Hematopoietic multipotent progenitor cell treated with erythropoietin and hydrocortisone succinate and interleukin-3 and kit ligand, for 6 days (in vitro differentiated cells): ENCODE measurements at regions not wholly inside any gene's neighbourhood (a gene's known extent, or its start where the extent isn't known, plus 50 kb on each side); places are given as distances from the start of the nearest gene placed in this dataset.

ENCODE experiments used
- DNase-seq: peaks from one replicate; pipeline ENCODE4 v3.0.0-alpha.2; 2015

GRCh38 chr11:130689222-130689908 lies 226.9 kb downstream of the SNX19 start:
- DNase-seq: no peak

- DNase-seq: no peak
Observed at GRCh38 chr11:130691581-130691980, 224.7 kb downstream of the SNX19 start.

- DNase-seq: no peak
Observed at GRCh38 chr11:130692220-130692619, 224.1 kb downstream of the SNX19 start.

- no peak for DNase-seq
Observed at GRCh38 chr11:130693543-130693942, 222.7 kb downstream of the SNX19 start.

- DNase-seq: no peak
Observed at GRCh38 chr11:130694488-130695045, 221.7 kb downstream of the SNX19 start.

- no peak for DNase-seq
Observed at GRCh38 chr11:130698174-130698573, 218.1 kb downstream of the SNX19 start.

- no peak for DNase-seq
Observed at GRCh38 chr11:130699561-130699960, 216.7 kb downstream of the SNX19 start.

GRCh38 chr11:130700092-130700491 lies 216.2 kb downstream of the SNX19 start:
- no peak for DNase-seq

GRCh38 chr11:130703489-130704190 lies 212.6 kb downstream of the SNX19 start:
- no peak for DNase-seq

GRCh38 chr11:130705670-130706421 lies 210.4 kb downstream of the SNX19 start:
- no peak for DNase-seq

- no peak for DNase-seq
Observed at GRCh38 chr11:130706572-130706971, 209.7 kb downstream of the SNX19 start.

- DNase-seq: no peak
Observed at GRCh38 chr11:130707217-130707616, 209.1 kb downstream of the SNX19 start.

- DNase-seq: no peak
Observed at GRCh38 chr11:130709531-130709930, 206.7 kb downstream of the SNX19 start.

- no peak for DNase-seq
Observed at GRCh38 chr11:130710021-130710420, 206.3 kb downstream of the SNX19 start.

GRCh38 chr11:130710497-130711012 lies 205.7 kb downstream of the SNX19 start:
- DNase-seq: no peak

GRCh38 chr11:130711193-130711592 lies 205.1 kb downstream of the SNX19 start:
- DNase-seq: no peak

- DNase-seq: no peak
Observed at GRCh38 chr11:130712480-130712879, 203.8 kb downstream of the SNX19 start.

- DNase-seq: no peak
Observed at GRCh38 chr11:130715085-130715876, 201.0 kb downstream of the SNX19 start.

GRCh38 chr11:130715877-130716220 lies 200.4 kb downstream of the SNX19 start:
- no peak for DNase-seq

GRCh38 chr11:130718120-130718519 lies 198.2 kb downstream of the SNX19 start:
- no peak for DNase-seq

- no peak for DNase-seq
Observed at GRCh38 chr11:130719220-130719915, 196.9 kb downstream of the SNX19 start.
